GM23338 (cell line): ENCODE measurements at regions not wholly inside any gene's neighbourhood (a gene's known extent, or its start where the extent isn't known, plus 50 kb on each side); places are given as distances from the start of the nearest gene placed in this dataset.

Experiments used
- ATAC-seq: fragments of 200-7000 bp; cut with Tn5 transposase; 3 replicates; pipeline ENCODE4 v1.9.1; 2020
- DNase-seq: peaks from one replicate; pipeline ENCODE4 v3.0.0-alpha.2; 2015; ENCODE audit warnings: low spot score
- H2AFZ ChIP-seq: fragments of 200-600 bp; sonication (generic); 2 replicates; pipeline ENCODE4 v1.8.0; 2016; ENCODE audit warnings: antibody characterized with exemption, mild to moderate bottlenecking, moderate library complexity
- H3F3A ChIP-seq: fragments of 200-600 bp; sonication (generic); replicated peaks from 2 replicates; pipeline ENCODE4 v1.8.0; 2017; ENCODE audit warnings: antibody characterized with exemption, mixed run types, low read depth
- H3K27ac ChIP-seq: fragments of 200-600 bp; sonication (generic); 2 replicates; pipeline ENCODE4 v1.6.1; 2016; ENCODE audit warnings: low read depth
- H3K27me3 ChIP-seq: fragments of 200-600 bp; sonication (generic); 2 replicates; pipeline ENCODE4 v1.8.0; 2016; ENCODE audit warnings: mild to moderate bottlenecking, mixed run types, moderate library complexity; ENCODE audit not compliant: insufficient read depth
- H3K36me3 ChIP-seq: fragments of 200-600 bp; sonication (generic); 2 replicates; pipeline ENCODE4 v1.8.0; 2016; ENCODE audit warnings: mild to moderate bottlenecking; ENCODE audit not compliant: insufficient read depth
- H3K4me1 ChIP-seq: fragments of 200-600 bp; sonication (generic); 2 replicates; pipeline ENCODE4 v1.8.0; 2016; ENCODE audit warnings: mild to moderate bottlenecking, moderate library complexity; ENCODE audit not compliant: insufficient read depth
- H3K4me2 ChIP-seq: fragments of 200-600 bp; sonication (generic); 2 replicates; pipeline ENCODE4 v1.7.1; 2017; ENCODE audit warnings: mixed run types
- H3K4me3 ChIP-seq: fragments of 200-600 bp; sonication (generic); 2 replicates; pipeline ENCODE4 v1.6.1; 2016; ENCODE audit warnings: mixed run types
- H3K79me2 ChIP-seq: fragments of 200-600 bp; sonication (generic); replicated peaks from 2 replicates; pipeline ENCODE4 v1.8.0; 2017; ENCODE audit warnings: mild to moderate bottlenecking; ENCODE audit not compliant: insufficient read depth
- H3K9me2 ChIP-seq: fragments of 200-600 bp; sonication (generic); 2 replicates; pipeline ENCODE4 v1.8.0; 2017; ENCODE audit not compliant: insufficient read depth
- H4K20me1 ChIP-seq: fragments of 200-600 bp; sonication (generic); replicated peaks from 2 replicates; pipeline ENCODE4 v1.8.0; 2017; ENCODE audit warnings: mild to moderate bottlenecking; ENCODE audit not compliant: insufficient read depth
- H3K27ac Mint-ChIP-seq: 2 replicates; pipeline ENCODE4 v1.8.0; 2020; ENCODE audit warnings: inconsistent platforms, mild to moderate bottlenecking, moderate library complexity, mixed read lengths
- H3K27me3 Mint-ChIP-seq: 3 replicates; pipeline ENCODE4 v1.8.0; 2022; ENCODE audit warnings: low read depth, mild to moderate bottlenecking, moderate library complexity, mixed read lengths, inconsistent platforms; ENCODE audit not compliant: insufficient read depth, poor library complexity
- H3K36me3 Mint-ChIP-seq: 3 replicates; pipeline ENCODE4 v1.8.0; 2021; ENCODE audit warnings: low read depth, mild to moderate bottlenecking, inconsistent platforms, moderate library complexity, mixed read lengths
- H3K4me1 Mint-ChIP-seq: 3 replicates; pipeline ENCODE4 v1.8.0; 2020; ENCODE audit warnings: mild to moderate bottlenecking, inconsistent platforms, mixed read lengths
- H3K4me3 Mint-ChIP-seq: 3 replicates; pipeline ENCODE4 v1.8.0; 2021; ENCODE audit warnings: moderate library complexity, mild to moderate bottlenecking, inconsistent platforms, mixed read lengths
- H3K9me3 Mint-ChIP-seq: 3 replicates; pipeline ENCODE4 v1.8.0; 2020; ENCODE audit warnings: moderate library complexity, mild to moderate bottlenecking, inconsistent platforms, mixed read lengths
- CREB1 ChIP-seq: fragments of 250-450 bp; sonication (Bioruptor Pico); IDR thresholded peaks from 2 replicates; pipeline ENCODE4 v1.5.0; 2020; ENCODE audit warnings: low read depth, mild to moderate bottlenecking, moderate library complexity
- CTCF ChIP-seq, 2 experiments: fragments of 200-600 bp in 1 of 2; sonication (generic) in 1 of 2; conservative IDR thresholded peaks; 2 replicates each; pipeline versions ENCODE4 v1.5.1 to v1.6.1; 2016 to 2017; ENCODE audit warnings: antibody characterized with exemption in 2 of 2, low read depth in 2 of 2, mild to moderate bottlenecking in 2 of 2, moderate library complexity in 1 of 2
- EZH2 ChIP-seq: fragments of 200-600 bp; sonication (generic); IDR thresholded peaks from one replicate; pipeline ENCODE4 v1.8.0; 2017; ENCODE audit warnings: antibody characterized with exemption, mild to moderate bottlenecking, low read depth; ENCODE audit not compliant: unreplicated experiment
- EZH2phosphoT487 ChIP-seq: fragments of 200-600 bp; sonication (generic); IDR thresholded peaks from one replicate; pipeline ENCODE4 v1.8.1; 2018; ENCODE audit warnings: antibody characterized with exemption; ENCODE audit not compliant: unreplicated experiment
- JUNB ChIP-seq: IDR thresholded peaks from one replicate; pipeline ENCODE4 v1.6.1; 2016; ENCODE audit warnings: antibody characterized with exemption; ENCODE audit not compliant: unreplicated experiment
- NANOG ChIP-seq: IDR thresholded peaks from 2 replicates; pipeline ENCODE4 v1.6.1; 2016; ENCODE audit warnings: antibody characterized with exemption, borderline replicate concordance
- POLR2AphosphoS5 ChIP-seq: IDR thresholded peaks from 2 replicates; pipeline ENCODE4 v1.6.1; 2016; ENCODE audit warnings: antibody characterized with exemption, low read depth
- STAT1 ChIP-seq: IDR thresholded peaks from one replicate; pipeline ENCODE4 v1.6.1; 2016; ENCODE audit warnings: antibody characterized with exemption; ENCODE audit not compliant: unreplicated experiment
- ZNF114 ChIP-seq: fragments of 250-450 bp; sonication (Bioruptor Pico); IDR thresholded peaks from 2 replicates; pipeline ENCODE4 v1.5.0; 2020; ENCODE audit warnings: mild to moderate bottlenecking, moderate library complexity
- ZNF331 ChIP-seq: fragments of 250-450 bp; sonication (Bioruptor Pico); IDR thresholded peaks from 2 replicates; pipeline ENCODE4 v1.5.0; 2020; ENCODE audit warnings: low read depth, mild to moderate bottlenecking, moderate library complexity
- ZNF462 ChIP-seq: fragments of 250-450 bp; sonication (Bioruptor Pico); IDR thresholded peaks from 2 replicates; pipeline ENCODE4 v1.5.0; 2020; ENCODE audit warnings: mild to moderate bottlenecking, moderate library complexity
- TF ChIP-seq, protein P1 (sequence below): IDR thresholded peaks from one replicate; pipeline ENCODE4 v1.6.1; 2018; ENCODE audit warnings: antibody characterized with exemption; ENCODE audit not compliant: unreplicated experiment
- TF ChIP-seq, protein P2 (sequence below): IDR thresholded peaks from 2 replicates; pipeline ENCODE4 v1.6.1; 2016; ENCODE audit warnings: antibody characterized with exemption

DNA sequence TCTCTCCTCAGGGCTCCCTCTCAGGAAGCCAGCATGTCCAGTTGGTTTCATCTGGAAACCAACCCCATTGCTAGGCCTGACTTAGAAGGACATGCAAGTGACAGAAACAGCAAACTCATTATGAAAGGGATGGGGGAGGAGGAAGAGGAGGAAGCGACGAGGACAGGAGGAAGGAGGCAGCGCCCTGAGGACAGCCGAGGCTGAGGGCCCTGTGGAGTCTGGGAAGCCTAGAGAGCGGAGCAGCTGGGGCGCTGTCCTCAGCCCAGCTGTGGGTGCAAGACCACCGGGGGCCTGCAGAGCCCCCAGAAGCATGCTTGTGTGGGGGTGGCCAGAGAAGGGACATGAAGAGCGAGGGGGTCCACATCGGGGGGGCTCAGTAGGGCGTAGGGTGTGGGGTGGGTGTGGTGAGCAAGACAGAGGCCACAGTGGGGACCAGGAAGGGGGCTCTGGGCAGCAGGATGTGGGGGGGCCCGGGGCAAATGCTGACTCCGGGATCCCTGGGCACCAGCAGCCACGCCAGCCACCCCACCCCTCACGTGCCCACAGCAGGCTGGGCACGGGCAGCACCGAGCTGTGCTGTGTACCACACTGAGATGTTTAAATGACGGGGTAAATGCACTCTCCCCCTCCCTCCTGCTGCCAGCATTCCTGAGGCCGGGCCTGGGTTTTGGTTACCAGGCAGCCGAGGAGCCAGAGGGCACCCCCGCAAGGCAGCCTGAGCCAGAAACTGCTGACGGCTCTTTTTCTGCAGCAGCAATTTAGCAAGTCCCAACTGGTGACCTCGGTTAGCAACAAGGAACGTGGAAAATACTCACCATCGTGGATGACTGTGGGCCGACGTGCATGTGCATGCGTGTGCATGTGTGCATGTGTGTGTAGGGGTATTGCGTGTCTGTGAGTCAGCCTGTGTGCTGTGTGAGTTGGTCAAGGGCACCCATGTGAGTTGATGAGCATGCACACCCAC lies 82.7 kb upstream of the LINC01488 start:
- Histone ChIP-seq H3F3A (no peaks in the 10 kb centered on the region), H4K20me1 (no peaks in the 10 kb centered on the region), H3K79me2 (no peaks in the 10 kb centered on the region), H2AFZ (no peak overlapping the region), H3K36me3 (no peaks in the 10 kb centered on the region), H3K9me2 (0 out of 2 replicates have a peak, but pooled peaks cover 7% of the 10 kb centered on the region), H3K27ac (no peak overlapping the region), H3K27me3 (no peaks in the 10 kb centered on the region), H3K4me2 (no peak overlapping the region), H3K4me3 (no peak overlapping the region), H3K4me1 (no peaks in the 10 kb centered on the region)
- DNase-seq = peak; percentile 33
- peaks cover 43% of the 10 kb centered on the region for H3K9me3 Mint-ChIP-seq
- TF ChIP-seq, protein P1, sequence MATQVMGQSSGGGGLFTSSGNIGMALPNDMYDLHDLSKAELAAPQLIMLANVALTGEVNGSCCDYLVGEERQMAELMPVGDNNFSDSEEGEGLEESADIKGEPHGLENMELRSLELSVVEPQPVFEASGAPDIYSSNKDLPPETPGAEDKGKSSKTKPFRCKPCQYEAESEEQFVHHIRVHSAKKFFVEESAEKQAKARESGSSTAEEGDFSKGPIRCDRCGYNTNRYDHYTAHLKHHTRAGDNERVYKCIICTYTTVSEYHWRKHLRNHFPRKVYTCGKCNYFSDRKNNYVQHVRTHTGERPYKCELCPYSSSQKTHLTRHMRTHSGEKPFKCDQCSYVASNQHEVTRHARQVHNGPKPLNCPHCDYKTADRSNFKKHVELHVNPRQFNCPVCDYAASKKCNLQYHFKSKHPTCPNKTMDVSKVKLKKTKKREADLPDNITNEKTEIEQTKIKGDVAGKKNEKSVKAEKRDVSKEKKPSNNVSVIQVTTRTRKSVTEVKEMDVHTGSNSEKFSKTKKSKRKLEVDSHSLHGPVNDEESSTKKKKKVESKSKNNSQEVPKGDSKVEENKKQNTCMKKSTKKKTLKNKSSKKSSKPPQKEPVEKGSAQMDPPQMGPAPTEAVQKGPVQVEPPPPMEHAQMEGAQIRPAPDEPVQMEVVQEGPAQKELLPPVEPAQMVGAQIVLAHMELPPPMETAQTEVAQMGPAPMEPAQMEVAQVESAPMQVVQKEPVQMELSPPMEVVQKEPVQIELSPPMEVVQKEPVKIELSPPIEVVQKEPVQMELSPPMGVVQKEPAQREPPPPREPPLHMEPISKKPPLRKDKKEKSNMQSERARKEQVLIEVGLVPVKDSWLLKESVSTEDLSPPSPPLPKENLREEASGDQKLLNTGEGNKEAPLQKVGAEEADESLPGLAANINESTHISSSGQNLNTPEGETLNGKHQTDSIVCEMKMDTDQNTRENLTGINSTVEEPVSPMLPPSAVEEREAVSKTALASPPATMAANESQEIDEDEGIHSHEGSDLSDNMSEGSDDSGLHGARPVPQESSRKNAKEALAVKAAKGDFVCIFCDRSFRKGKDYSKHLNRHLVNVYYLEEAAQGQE = no peak
- no peak for TF ChIP-seq JUNB
- TF ChIP-seq EZH2 = no peak
- TF ChIP-seq NANOG = no peak
- TF ChIP-seq POLR2AphosphoS5 = no peak
- no peak for TF ChIP-seq ZNF462
- TF ChIP-seq STAT1 = no peak
- no peak for TF ChIP-seq ZNF331 (CRISPR knock-in tag)
- TF ChIP-seq CTCF (conservative IDR thresholded peaks at IDR 0.05; ENCODE audit: low read depth in 2 of 2) = no peak
- TF ChIP-seq, protein P2, sequence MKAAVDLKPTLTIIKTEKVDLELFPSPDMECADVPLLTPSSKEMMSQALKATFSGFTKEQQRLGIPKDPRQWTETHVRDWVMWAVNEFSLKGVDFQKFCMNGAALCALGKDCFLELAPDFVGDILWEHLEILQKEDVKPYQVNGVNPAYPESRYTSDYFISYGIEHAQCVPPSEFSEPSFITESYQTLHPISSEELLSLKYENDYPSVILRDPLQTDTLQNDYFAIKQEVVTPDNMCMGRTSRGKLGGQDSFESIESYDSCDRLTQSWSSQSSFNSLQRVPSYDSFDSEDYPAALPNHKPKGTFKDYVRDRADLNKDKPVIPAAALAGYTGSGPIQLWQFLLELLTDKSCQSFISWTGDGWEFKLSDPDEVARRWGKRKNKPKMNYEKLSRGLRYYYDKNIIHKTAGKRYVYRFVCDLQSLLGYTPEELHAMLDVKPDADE = no peak
- TF ChIP-seq ZNF114 (CRISPR knock-in tag) = no peak
- TF ChIP-seq CREB1 (CRISPR knock-in tag) = no peak
- TF ChIP-seq EZH2phosphoT487 = no peak
- H3K4me1 Mint-ChIP-seq = peaks cover 8% of the 10 kb centered on the region
- H3K4me3 Mint-ChIP-seq = no peak overlapping the region
- peak; percentile 69 for ATAC-seq
- peaks cover 11% of the 10 kb centered on the region for H3K27me3 Mint-ChIP-seq
- H3K36me3 Mint-ChIP-seq = peaks cover 15% of the 10 kb centered on the region; the same call in 2 of the 3 replicates
- no peak overlapping the region for H3K27ac Mint-ChIP-seq
